HepG2 (cell line): ENCODE measurements at regions not wholly inside any gene's neighbourhood (a gene's known extent, or its start where the extent isn't known, plus 50 kb on each side); places are given as distances from the start of the nearest gene placed in this dataset.

Experiments
- ATAC-seq: fragments of 200-7000 bp; cut with Tn5 transposase; 3 replicates; pipeline ENCODE4 v1.9.1; 2020; ENCODE audit warnings: mild to moderate bottlenecking, moderate library complexity
- BruUV-seq: library from RNA; stranded (reverse); fragments of 400-500 nt; replicated peaks from 2 replicates; lab custom pipeline; 2021; lab: Mats Ljungman, UMichigan
- CTCF ChIA-PET: fragments of 300-600 bp; formaldehyde crosslinking; extraction: SDS; loops from one replicate; lab custom pipeline; 2021; ENCODE audit warnings: low total read pairs, inconsistent platforms, low intra/inter-chr PET ratio; lab: Yijun Ruan, JAX
- POLR2A ChIA-PET: fragments of 350-600 bp; sonication (Branson Sonifier 250); formaldehyde crosslinking; loops from one replicate; lab custom pipeline; 2020; ENCODE audit warnings: antibody characterized with exemption, inconsistent platforms; lab: Yijun Ruan, JAX
- DNase-seq: peaks from one replicate; pipeline ENCODE4 v3.0.0-alpha.2; 2015; ENCODE audit warnings: low spot score
- FAIRE-seq: peaks from 3 replicates; lab custom pipeline; 2011; peaks lifted over from hg19 to GRCh38; lab: Jason Lieb, UNC
- H2AFZ ChIP-seq: one replicate; pipeline ENCODE4 v1.6.1; 2011; ENCODE audit warnings: low read length, inconsistent platforms
- H3K27ac ChIP-seq: fragments of 300-600 bp; 3 replicates; pipeline ENCODE4 v1.8.0; 2011; ENCODE audit warnings: mixed run types, mild to moderate bottlenecking, mixed read lengths, low read length, inconsistent platforms; ENCODE audit not compliant: insufficient read depth; ENCODE audit errors: extremely low read length
- H3K27me3 ChIP-seq, 2 experiments: fragments of 200-600 bp in 1 of 2; 2 replicates in 1 of 2; 3 replicates in 1 of 2; pipeline versions ENCODE4 v1.6.0 to v1.8.0; 2011; ENCODE audit warnings: low read length in 2 of 2, mild to moderate bottlenecking in 2 of 2, moderate library complexity in 2 of 2, inconsistent platforms in 1 of 2; ENCODE audit not compliant: insufficient read depth in 2 of 2, control insufficient read depth in 1 of 2
- H3K36me3 ChIP-seq, 2 experiments: fragments of 200-600 bp in 1 of 2; replicated peaks in 1 of 2; 2 replicates in 1 of 2; 3 replicates in 1 of 2; pipeline versions ENCODE4 v1.5.1 to v1.8.0; 2011; ENCODE audit warnings: low read length in 2 of 2, inconsistent platforms in 1 of 2; ENCODE audit not compliant: insufficient read depth in 2 of 2, control insufficient read depth in 1 of 2
- H3K4me1 ChIP-seq: 2 replicates; pipeline ENCODE4 v1.5.1; 2012; ENCODE audit warnings: low read length, inconsistent platforms; ENCODE audit not compliant: insufficient read depth
- H3K4me2 ChIP-seq: 2 replicates; pipeline ENCODE4 v1.6.0; 2011; ENCODE audit warnings: low read depth, low read length, inconsistent platforms
- H3K4me3 ChIP-seq, 3 experiments: fragments of 200-600 bp in 1 of 3; sonication (generic), shearing (Covaris generic) in 1 of 3; replicated peaks in 1 of 3; 2 replicates each; pipeline ENCODE4 v1.5.1; 2011 to 2016; ENCODE audit warnings: low read length in 3 of 3, inconsistent platforms in 2 of 3, low read depth in 2 of 3, mild to moderate bottlenecking in 2 of 3, control low read depth in 1 of 3, mixed read lengths in 1 of 3; ENCODE audit not compliant: insufficient read depth in 1 of 3
- H3K79me2 ChIP-seq: one replicate; pipeline ENCODE4 v1.6.1; 2011; ENCODE audit warnings: low read length, inconsistent platforms; ENCODE audit not compliant: insufficient read depth
- H3K9ac ChIP-seq: 2 replicates; pipeline ENCODE4 v1.6.0; 2011; ENCODE audit warnings: mild to moderate bottlenecking, low read depth, low read length, inconsistent platforms; ENCODE audit not compliant: insufficient read depth
- H3K9me3 ChIP-seq: 2 replicates; pipeline ENCODE4 v1.5.1; 2012; ENCODE audit warnings: mild to moderate bottlenecking, low read length
- H4K20me1 ChIP-seq: 2 replicates; pipeline ENCODE4 v1.6.0; 2011; ENCODE audit warnings: inconsistent platforms, mild to moderate bottlenecking, low read length, moderate library complexity; ENCODE audit not compliant: insufficient read depth
- ARNT ChIP-seq: fragments of 450-650 bp; IDR thresholded peaks from 2 replicates; pipeline ENCODE4 v1.6.1; 2017
- KLF16 ChIP-seq, 2 experiments: sonication (generic) in 1 of 2; formaldehyde crosslinking in 1 of 2; IDR thresholded peaks; 2 replicates each; pipeline versions ENCODE4 v1.6.1 to v1.8.0; 2016 to 2023; ENCODE audit warnings: missing genetic modification reagents in 2 of 2, missing compliant biosample characterization in 1 of 2
- KLF6 ChIP-seq: IDR thresholded peaks from 2 replicates; pipeline ENCODE4 v1.8.0; 2016; ENCODE audit warnings: missing biosample characterization, missing genetic modification reagents
- MZF1 ChIP-seq: sonication (generic); formaldehyde crosslinking; IDR thresholded peaks from 2 replicates; pipeline ENCODE4 v1.8.1; 2023; ENCODE audit warnings: mild to moderate bottlenecking, missing genetic modification reagents, borderline replicate concordance
- NFRKB ChIP-seq: fragments of 450-650 bp; IDR thresholded peaks from 2 replicates; pipeline ENCODE4 v1.6.1; 2017
- WIZ ChIP-seq: sonication (generic); formaldehyde crosslinking; IDR thresholded peaks from 2 replicates; pipeline ENCODE4 v1.5.1; 2020; ENCODE audit warnings: mild to moderate bottlenecking, missing genetic modification reagents
- ZNF296 ChIP-seq: sonication (generic); formaldehyde crosslinking; conservative IDR thresholded peaks from 2 replicates; pipeline ENCODE4 v1.5.0; 2020; ENCODE audit warnings: mild to moderate bottlenecking, missing genetic modification reagents
- ZNF34 ChIP-seq: sonication (generic); formaldehyde crosslinking; IDR thresholded peaks from 2 replicates; pipeline ENCODE4 v1.4.0; 2020; ENCODE audit warnings: mild to moderate bottlenecking, missing genetic modification reagents, borderline replicate concordance
- ZNF382 ChIP-seq: sonication (generic); formaldehyde crosslinking; IDR thresholded peaks from 2 replicates; pipeline ENCODE4 v1.5.0; 2020; ENCODE audit warnings: missing genetic modification reagents, mild to moderate bottlenecking, borderline replicate concordance
- ZNF460 ChIP-seq: sonication (generic); formaldehyde crosslinking; IDR thresholded peaks from 2 replicates; pipeline ENCODE4 v1.5.1; 2020; ENCODE audit warnings: missing genetic modification reagents, mild to moderate bottlenecking, borderline replicate concordance
- ZNF496 ChIP-seq: sonication (generic); formaldehyde crosslinking; IDR thresholded peaks from 2 replicates; pipeline ENCODE4 v1.8.1; 2023; ENCODE audit warnings: mild to moderate bottlenecking, moderate library complexity, missing genetic modification reagents; ENCODE audit not compliant: insufficient replicate concordance
- ZNF670 ChIP-seq: sonication (generic); formaldehyde crosslinking; IDR thresholded peaks from 2 replicates; pipeline ENCODE4 v1.8.0; 2022; ENCODE audit warnings: mild to moderate bottlenecking, missing genetic modification reagents, borderline replicate concordance
- WGBS: methylation state at CpG from one replicate; pipeline ENCODE4 v1.1.6; 2017; ENCODE audit warnings: low lambda C conversion rate; 5-methylcytosine and 5-hydroxymethylcytosine counted together
- in situ Hi-C: cut with HindIII; loops from 2 replicates; pipeline ENCODE4 v1.10.0; 2017; ENCODE audit warnings: low pct_unique_long_range_greater_than_20kb; ENCODE audit not compliant: extremely low pct_ligation_motif_present
- intact Hi-C: fragments of 100-400 bp; cut with micrococcal nuclease; formaldehyde crosslinking; loops from one replicate; pipeline ENCODE4 v1.10.0; 2022; ENCODE audit not compliant: unreplicated experiment
- TF ChIP-seq, protein P1 (sequence below): sonication (generic); formaldehyde crosslinking; IDR thresholded peaks from 2 replicates; pipeline ENCODE4 v1.9.0; 2021; ENCODE audit warnings: missing genetic modification reagents, borderline replicate concordance
- TF ChIP-seq, protein P2 (sequence below): sonication (generic); formaldehyde crosslinking; IDR thresholded peaks from 2 replicates; pipeline ENCODE4 v1.5.1; 2020; ENCODE audit warnings: mild to moderate bottlenecking, moderate library complexity, missing genetic modification reagents
- TF ChIP-seq, protein P3 (sequence below): IDR thresholded peaks from 2 replicates; pipeline ENCODE4 v1.6.1; 2016; ENCODE audit warnings: control low read depth

DNA sequence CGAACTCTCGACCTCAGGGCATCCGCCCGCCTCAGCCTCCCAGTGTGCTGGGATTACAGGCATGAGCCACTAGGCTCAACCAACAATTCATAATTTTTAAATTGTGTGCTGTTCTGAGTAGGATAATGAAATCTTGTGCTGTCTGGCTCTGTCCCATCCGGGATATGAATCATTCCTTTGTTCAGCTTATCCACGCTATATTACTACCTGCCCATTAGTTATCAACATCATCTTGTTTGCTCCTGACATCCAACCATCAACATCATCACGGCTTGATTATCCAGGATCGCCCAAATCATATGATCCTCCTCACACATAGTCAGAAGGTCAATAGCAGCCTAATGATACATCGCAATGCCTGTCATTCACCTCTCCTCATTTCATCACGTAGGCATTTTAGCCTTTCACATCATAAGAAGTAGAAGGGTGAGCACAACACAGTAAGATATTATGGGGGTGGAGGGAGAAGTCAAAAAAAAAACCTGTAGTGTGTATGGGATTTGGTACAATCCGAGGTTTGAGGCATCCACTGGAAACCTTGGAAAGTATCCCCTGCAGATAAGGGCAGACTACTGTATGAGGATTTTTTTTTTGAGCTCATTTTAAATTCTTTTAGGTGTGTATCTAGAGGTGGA lies 77.0 kb upstream of the SIAH1 start:
- H3K9me3 ChIP-seq: no peaks in the 10 kb centered on the region
- no peak overlapping the region for H3K4me2 ChIP-seq
- H3K27me3 ChIP-seq: no peaks in the 10 kb centered on the region
- in situ Hi-C loops: no loop called here
- WGBS: 35% methylated on average over 11 of the region's 11 CpGs
- TF ChIP-seq ZNF382: no peak
- no peak for TF ChIP-seq KLF6 (CRISPR knock-in tag)
- TF ChIP-seq NFRKB: no peak
- TF ChIP-seq ZNF460: no peak
- TF ChIP-seq KLF16 (CRISPR knock-in tag; IDR thresholded peaks at IDR 0.05): no peak
- TF ChIP-seq, protein P1, sequence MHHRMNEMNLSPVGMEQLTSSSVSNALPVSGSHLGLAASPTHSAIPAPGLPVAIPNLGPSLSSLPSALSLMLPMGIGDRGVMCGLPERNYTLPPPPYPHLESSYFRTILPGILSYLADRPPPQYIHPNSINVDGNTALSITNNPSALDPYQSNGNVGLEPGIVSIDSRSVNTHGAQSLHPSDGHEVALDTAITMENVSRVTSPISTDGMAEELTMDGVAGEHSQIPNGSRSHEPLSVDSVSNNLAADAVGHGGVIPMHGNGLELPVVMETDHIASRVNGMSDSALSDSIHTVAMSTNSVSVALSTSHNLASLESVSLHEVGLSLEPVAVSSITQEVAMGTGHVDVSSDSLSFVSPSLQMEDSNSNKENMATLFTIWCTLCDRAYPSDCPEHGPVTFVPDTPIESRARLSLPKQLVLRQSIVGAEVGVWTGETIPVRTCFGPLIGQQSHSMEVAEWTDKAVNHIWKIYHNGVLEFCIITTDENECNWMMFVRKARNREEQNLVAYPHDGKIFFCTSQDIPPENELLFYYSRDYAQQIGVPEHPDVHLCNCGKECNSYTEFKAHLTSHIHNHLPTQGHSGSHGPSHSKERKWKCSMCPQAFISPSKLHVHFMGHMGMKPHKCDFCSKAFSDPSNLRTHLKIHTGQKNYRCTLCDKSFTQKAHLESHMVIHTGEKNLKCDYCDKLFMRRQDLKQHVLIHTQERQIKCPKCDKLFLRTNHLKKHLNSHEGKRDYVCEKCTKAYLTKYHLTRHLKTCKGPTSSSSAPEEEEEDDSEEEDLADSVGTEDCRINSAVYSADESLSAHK (CRISPR knock-in tag): no peak
- TF ChIP-seq ARNT: no peak
- DNase-seq: no peak
- H3K4me1 ChIP-seq: no peaks in the 10 kb centered on the region
- H3K79me2 ChIP-seq: no peaks in the 10 kb centered on the region
- no peak for ATAC-seq
- H4K20me1 ChIP-seq: no peaks in the 10 kb centered on the region
- no peak overlapping the region for H3K9ac ChIP-seq
- H3K4me3 ChIP-seq: no peak overlapping the region
- CTCF ChIA-PET: no interaction called here
- no peak for FAIRE-seq
- no peak overlapping the region for H2AFZ ChIP-seq
- intact Hi-C loops: no loop called here
- H3K27ac ChIP-seq: no peak overlapping the region
- H3K36me3 ChIP-seq: no peaks in the 10 kb centered on the region
- POLR2A ChIA-PET: no interaction called here
- BruUV-seq: no TSS peak

DNA sequence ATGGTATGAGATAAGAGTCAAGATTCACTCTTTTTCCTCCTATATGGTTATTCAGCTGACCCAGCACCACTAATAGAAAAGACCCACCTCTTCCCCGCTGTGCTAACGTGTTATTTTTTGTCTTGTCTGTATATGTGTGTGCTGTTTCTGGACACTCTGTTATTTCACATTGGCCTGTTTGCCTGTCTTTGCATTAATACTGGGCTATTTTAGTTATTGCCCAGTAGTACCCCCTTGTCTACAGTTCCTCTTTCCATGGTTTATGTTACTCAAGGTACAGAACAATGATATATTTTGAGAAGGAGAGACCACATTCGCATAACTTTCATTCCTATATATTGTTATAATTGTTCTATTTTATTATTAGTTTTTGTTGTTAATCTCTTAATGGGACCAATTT lies 74.0 kb upstream of the SIAH1 start:
- Histone ChIP-seq H3K9ac (no peak overlapping the region), H2AFZ (no peak overlapping the region), H3K4me3 (no peak overlapping the region), H4K20me1 (no peaks in the 10 kb centered on the region), H3K27ac (no peak overlapping the region), H3K36me3 (no peaks in the 10 kb centered on the region), H3K79me2 (no peaks in the 10 kb centered on the region), H3K4me1 (no peaks in the 10 kb centered on the region), H3K9me3 (no peaks in the 10 kb centered on the region), H3K4me2 (no peak overlapping the region), H3K27me3 (peaks cover 3 to 16% of the 10 kb centered on the region in 2 experiments; a peak in 4 of 5 replicates)
- ATAC-seq (no peak), FAIRE-seq (no peak), DNase-seq (no peak)
- ChIA-PET POLR2A (no interaction called here), CTCF (no interaction called here)
- 83% methylated on average over 3 of the region's 3 CpGs for WGBS
- in situ Hi-C loops: no loop called here
- BruUV-seq: no TSS peak
- intact Hi-C loops: no loop called here
- TF ChIP-seq, protein P2, sequence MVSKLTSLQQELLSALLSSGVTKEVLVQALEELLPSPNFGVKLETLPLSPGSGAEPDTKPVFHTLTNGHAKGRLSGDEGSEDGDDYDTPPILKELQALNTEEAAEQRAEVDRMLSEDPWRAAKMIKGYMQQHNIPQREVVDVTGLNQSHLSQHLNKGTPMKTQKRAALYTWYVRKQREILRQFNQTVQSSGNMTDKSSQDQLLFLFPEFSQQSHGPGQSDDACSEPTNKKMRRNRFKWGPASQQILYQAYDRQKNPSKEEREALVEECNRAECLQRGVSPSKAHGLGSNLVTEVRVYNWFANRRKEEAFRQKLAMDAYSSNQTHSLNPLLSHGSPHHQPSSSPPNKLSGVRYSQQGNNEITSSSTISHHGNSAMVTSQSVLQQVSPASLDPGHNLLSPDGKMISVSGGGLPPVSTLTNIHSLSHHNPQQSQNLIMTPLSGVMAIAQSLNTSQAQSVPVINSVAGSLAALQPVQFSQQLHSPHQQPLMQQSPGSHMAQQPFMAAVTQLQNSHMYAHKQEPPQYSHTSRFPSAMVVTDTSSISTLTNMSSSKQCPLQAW: no peak
- no peak for TF ChIP-seq MZF1 (CRISPR knock-in tag)
- no peak for TF ChIP-seq ZNF34 (CRISPR knock-in tag)
- no peak for TF ChIP-seq ZNF670 (CRISPR knock-in tag)
- no peak for TF ChIP-seq ZNF496 (CRISPR knock-in tag)
- no peak for TF ChIP-seq ZNF296 (CRISPR knock-in tag)
- TF ChIP-seq, protein P3, sequence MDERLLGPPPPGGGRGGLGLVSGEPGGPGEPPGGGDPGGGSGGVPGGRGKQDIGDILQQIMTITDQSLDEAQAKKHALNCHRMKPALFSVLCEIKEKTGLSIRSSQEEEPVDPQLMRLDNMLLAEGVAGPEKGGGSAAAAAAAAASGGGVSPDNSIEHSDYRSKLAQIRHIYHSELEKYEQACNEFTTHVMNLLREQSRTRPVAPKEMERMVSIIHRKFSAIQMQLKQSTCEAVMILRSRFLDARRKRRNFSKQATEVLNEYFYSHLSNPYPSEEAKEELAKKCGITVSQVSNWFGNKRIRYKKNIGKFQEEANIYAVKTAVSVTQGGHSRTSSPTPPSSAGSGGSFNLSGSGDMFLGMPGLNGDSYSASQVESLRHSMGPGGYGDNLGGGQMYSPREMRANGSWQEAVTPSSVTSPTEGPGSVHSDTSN: no peak
- no peak for TF ChIP-seq WIZ
